HepG2 (cell line): ENCODE measurements at regions not wholly inside any gene's neighbourhood (a gene's known extent, or its start where the extent isn't known, plus 50 kb on each side); places are given as distances from the start of the nearest gene placed in this dataset.

ENCODE experiments used
- AKNA ChIP-seq: sonication (generic); formaldehyde crosslinking; IDR thresholded peaks from 2 replicates; pipeline ENCODE4 v1.4.0; 2020; ENCODE audit warnings: missing genetic modification reagents, borderline replicate concordance
- GATAD2A ChIP-seq: IDR thresholded peaks from 2 replicates; pipeline ENCODE4 v1.6.1; 2016
- GFI1 ChIP-seq: sonication (generic); formaldehyde crosslinking; IDR thresholded peaks from 2 replicates; pipeline ENCODE4 v1.5.0; 2020; ENCODE audit warnings: missing genetic modification reagents, mild to moderate bottlenecking, borderline replicate concordance
- IKZF5 ChIP-seq: IDR thresholded peaks from 2 replicates; pipeline ENCODE4 v1.6.1; 2018; ENCODE audit warnings: missing genetic modification reagents, mild to moderate bottlenecking, missing compliant biosample characterization
- LCORL ChIP-seq, 2 experiments: fragments of 450-650 bp in 1 of 2; sonication (generic) in 1 of 2; formaldehyde crosslinking in 1 of 2; IDR thresholded peaks; 2 replicates each; pipeline versions ENCODE4 v1.5.0 to v1.6.1; 2017 to 2020; ENCODE audit warnings: antibody characterized with exemption in 1 of 2, missing genetic modification reagents in 1 of 2
- NFAT5 ChIP-seq: sonication (generic); formaldehyde crosslinking; IDR thresholded peaks from 2 replicates; pipeline ENCODE4 v1.4.0; 2020; ENCODE audit warnings: missing genetic modification reagents
- RAD21 ChIP-seq: fragments of 450-650 bp; formaldehyde crosslinking; IDR thresholded peaks from 2 replicates; pipeline ENCODE4 v1.5.0; 2020; ENCODE audit warnings: mild to moderate bottlenecking
- ZHX1 ChIP-seq: sonication (generic); formaldehyde crosslinking; IDR thresholded peaks from 2 replicates; pipeline ENCODE4 v1.8.1; 2022; ENCODE audit warnings: low read depth, mild to moderate bottlenecking, missing genetic modification reagents
- ZNF510 ChIP-seq: sonication (generic); formaldehyde crosslinking; IDR thresholded peaks from 2 replicates; pipeline ENCODE4 v1.4.0; 2020; ENCODE audit warnings: low read depth, mild to moderate bottlenecking, missing genetic modification reagents

GRCh38 chr13:40503966-40504591 is 162.4 kb downstream of the FOXO1 start (continued):
- TF ChIP-seq GATAD2A (CRISPR knock-in tag) (peak; percentile 76), LCORL (IDR thresholded peaks at IDR 0.05) (peak; percentile 89), LCORL (CRISPR knock-in tag; IDR thresholded peaks at IDR 0.05) (peak; percentile 79), GFI1 (CRISPR knock-in tag) (peak; percentile 75), ZHX1 (CRISPR knock-in tag) (peak; percentile 68; the same call in 1 of the 2 replicates), AKNA (CRISPR knock-in tag) (no peak), RAD21 (CRISPR knock-in tag) (peak; percentile 31; the same call in 1 of the 2 replicates), NFAT5 (CRISPR knock-in tag) (no peak), IKZF5 (CRISPR knock-in tag) (peak; percentile 62; the same call in 1 of the 2 replicates), ZNF510 (CRISPR knock-in tag) (no peak)
